AG04449 (cell line): ENCODE measurements at regions not wholly inside any gene's neighbourhood (a gene's known extent, or its start where the extent isn't known, plus 50 kb on each side); places are given as distances from the start of the nearest gene placed in this dataset.

Source experiments
- CTCF ChIA-PET: fragments of 350-600 bp; formaldehyde crosslinking; extraction: SDS; loops from one replicate; lab custom pipeline; 2021; ENCODE audit warnings: antibody characterized with exemption; lab: Yijun Ruan, JAX
- POLR2A ChIA-PET: fragments of 400-600, 350-600 bp; formaldehyde crosslinking; extraction: SDS; loops from one replicate; lab custom pipeline; 2020; ENCODE audit warnings: antibody characterized with exemption, inconsistent platforms; lab: Yijun Ruan, JAX
- DNase-seq: peaks from one replicate; pipeline ENCODE4 v3.0.0-alpha.2; 2010; ENCODE audit warnings: low read depth, low spot score
- H3K4me3 ChIP-seq: 2 replicates; pipeline ENCODE4 v1.5.1; 2011; ENCODE audit warnings: low read depth, mild to moderate bottlenecking, control low read depth, low read length
- CTCF ChIP-seq: IDR thresholded peaks from one replicate; pipeline ENCODE4 v1.5.1; 2011; ENCODE audit warnings: mild to moderate bottlenecking, moderate library complexity, low read length, control low read depth, inconsistent platforms; ENCODE audit not compliant: insufficient read depth; ENCODE audit errors: missing control alignments

- TF ChIP-seq CTCF, result no peak
- CTCF ChIA-PET, result interaction anchor here (0.8 to 1.0 kb wide), 2 partner anchors 70 to 207 kb away, joined by 3 read pairs; no protein-coding TSS in a partner anchor
- no peak for DNase-seq
- H3K4me3 ChIP-seq, result no peak overlapping the region
- POLR2A ChIA-PET, result interaction anchor here (0.7 kb wide), 1 partner anchor 23 kb away, joined by 3 read pairs; no protein-coding TSS in a partner anchor
Measured at GRCh38 chr11:33574331-33574730, 126.3 kb downstream of the C11orf91 start.

- H3K4me3 ChIP-seq, result no peak overlapping the region
- no peak for TF ChIP-seq CTCF
- no peak for DNase-seq
- ChIA-PET CTCF (interaction anchor here (1.0 to 1.3 kb wide), 2 partner anchors 118 to 173 kb away, joined by 3 read pairs; no protein-coding TSS in a partner anchor), POLR2A (interaction anchor here (0.7 kb wide), 1 partner anchor 408 kb away, joined by 3 read pairs; the partner anchor contains the start of gene CSTF3)
Measured at GRCh38 chr11:33569333-33569732, 131.3 kb downstream of the C11orf91 start.

- no peak for TF ChIP-seq CTCF
- ChIA-PET CTCF (no interaction called here), POLR2A (no interaction called here)
- DNase-seq, result no peak
- H3K4me3 ChIP-seq, result no peak overlapping the region
Measured at GRCh38 chr11:33567004-33567403, 133.6 kb downstream of the C11orf91 start.

GRCh38 chr11:33564856-33565453 is 135.7 kb downstream of the C11orf91 start:
- no peak overlapping the region for H3K4me3 ChIP-seq
- no peak for DNase-seq
- ChIA-PET POLR2A (no interaction called here), CTCF (no interaction called here)
- no peak for TF ChIP-seq CTCF

GRCh38 chr11:33560729-33561128 is 139.9 kb downstream of the C11orf91 start:
- ChIA-PET CTCF (no interaction called here), POLR2A (no interaction called here)
- no peak overlapping the region for H3K4me3 ChIP-seq
- no peak for DNase-seq
- no peak for TF ChIP-seq CTCF

GRCh38 chr11:33559567-33559966 is 141.1 kb downstream of the C11orf91 start:
- no peak overlapping the region for H3K4me3 ChIP-seq
- CTCF ChIA-PET, result no interaction called here
- no peak for DNase-seq
- TF ChIP-seq CTCF, result no peak
- POLR2A ChIA-PET, result no interaction called here
